ENCODE measurements at regions not wholly inside any gene's neighbourhood (a gene's known extent, or its start where the extent isn't known, plus 50 kb on each side); places are given as distances from the start of the nearest gene placed in this dataset.

- TF ChIP-seq ISL1 (CRISPR knock-in tag; IDR thresholded peaks at IDR 0.05) (no peak), POU6F1 (CRISPR knock-in tag; IDR thresholded peaks at IDR 0.05; ENCODE audit: borderline replicate concordance, low read depth) (no peak), CSDC2 (CRISPR knock-in tag; IDR thresholded peaks at IDR 0.05) (no peak), PPARA (CRISPR knock-in tag; IDR thresholded peaks at IDR 0.05; ENCODE audit: borderline replicate concordance) (no peak), OSR1 (CRISPR knock-in tag; IDR thresholded peaks at IDR 0.05) (no peak), PATZ1 (CRISPR knock-in tag; IDR thresholded peaks at IDR 0.05; ENCODE audit: borderline replicate concordance) (no peak), TSHZ2 (CRISPR knock-in tag; IDR thresholded peaks at IDR 0.05) (no peak), CREB5 (CRISPR knock-in tag; IDR thresholded peaks at IDR 0.05; ENCODE audit: low read depth) (no peak), ZNF70 (CRISPR knock-in tag; IDR thresholded peaks at IDR 0.05) (no peak), TCF4 (CRISPR knock-in tag; IDR thresholded peaks at IDR 0.05; ENCODE audit: borderline replicate concordance) (no peak), BACH2 (CRISPR knock-in tag; IDR thresholded peaks at IDR 0.05; ENCODE audit: borderline replicate concordance) (no peak), ARNTL (CRISPR knock-in tag; IDR thresholded peaks at IDR 0.05; ENCODE audit: borderline replicate concordance, low read depth) (no peak), RARB (CRISPR knock-in tag; IDR thresholded peaks at IDR 0.05) (no peak), ZFP3 (CRISPR knock-in tag; IDR thresholded peaks at IDR 0.05) (no peak)
Measured at GRCh38 chr18:78180741-78181140, 798.9 kb upstream of the SALL3 start.
